ENCODE measurements at regions not wholly inside any gene's neighbourhood (a gene's known extent, or its start where the extent isn't known, plus 50 kb on each side); places are given as distances from the start of the nearest gene placed in this dataset.

GRCh38 chr4:123671636-123672404 lies 275.2 kb downstream of the SPRY1 start:
- Histone ChIP-seq H3K4me2 (ENCODE audit: low read length) (no peak overlapping the region), H3K9me3 (ENCODE audit: low read length) (no peaks in the 10 kb centered on the region), H3K27me3 (ENCODE audit: insufficient read depth, low read depth, low read length) (no peaks in the 10 kb centered on the region), H3K4me3 (ENCODE audit: low read length) (no peak overlapping the region), H3K36me3 (ENCODE audit: insufficient read depth, low read length) (no peaks in the 10 kb centered on the region), H3K27ac (ENCODE audit: low read length) (no peak overlapping the region), H3K9me2 (ENCODE audit: insufficient read depth, low read length) (no peaks in the 10 kb centered on the region), H3K79me2 (replicated peaks; ENCODE audit: insufficient read depth, low read length) (no peaks in the 10 kb centered on the region), H2AFZ (ENCODE audit: low read depth, low read length) (no peak overlapping the region), H3K9ac (ENCODE audit: low read length) (no peak overlapping the region), H4K20me1 (ENCODE audit: insufficient read depth) (no peaks in the 10 kb centered on the region), H3F3A (ENCODE audit: insufficient read depth, low read length, poor library complexity, severe bottlenecking) (no peaks in the 10 kb centered on the region)
- TF ChIP-seq EZH2 (IDR thresholded peaks at IDR 0.05; ENCODE audit: borderline replicate concordance, insufficient read depth, low read length, poor library complexity, severe bottlenecking), result no peak
- no peak for TF ChIP-seq MXI1 (conservative IDR thresholded peaks at IDR 0.05; ENCODE audit: poor library complexity, severe bottlenecking)

GRCh38 chr4:123672987-123673386 lies 276.4 kb downstream of the SPRY1 start:
- Histone ChIP-seq H3F3A (ENCODE audit: insufficient read depth, low read length, poor library complexity, severe bottlenecking) (no peaks in the 10 kb centered on the region), H3K27ac (ENCODE audit: low read length) (no peak overlapping the region), H3K36me3 (ENCODE audit: insufficient read depth, low read length) (no peaks in the 10 kb centered on the region), H3K9me2 (ENCODE audit: insufficient read depth, low read length) (no peaks in the 10 kb centered on the region), H3K4me2 (ENCODE audit: low read length) (no peak overlapping the region), H3K9me3 (ENCODE audit: low read length) (no peaks in the 10 kb centered on the region), H3K79me2 (replicated peaks; ENCODE audit: insufficient read depth, low read length) (no peaks in the 10 kb centered on the region), H3K9ac (ENCODE audit: low read length) (no peak overlapping the region), H2AFZ (ENCODE audit: low read depth, low read length) (no peak overlapping the region), H4K20me1 (ENCODE audit: insufficient read depth) (no peaks in the 10 kb centered on the region), H3K27me3 (ENCODE audit: insufficient read depth, low read depth, low read length) (no peaks in the 10 kb centered on the region), H3K4me3 (ENCODE audit: low read length) (no peak overlapping the region)
- no peak for TF ChIP-seq SMC3 (conservative IDR thresholded peaks at IDR 0.05; ENCODE audit: poor library complexity)
- TF ChIP-seq MXI1 (conservative IDR thresholded peaks at IDR 0.05; ENCODE audit: poor library complexity, severe bottlenecking), result no peak
- no peak for TF ChIP-seq EZH2 (IDR thresholded peaks at IDR 0.05; ENCODE audit: borderline replicate concordance, insufficient read depth, low read length, poor library complexity, severe bottlenecking)

- Histone ChIP-seq H2AFZ (ENCODE audit: low read depth, low read length) (no peak overlapping the region), H3K4me3 (ENCODE audit: low read length) (no peak overlapping the region), H3K4me2 (ENCODE audit: low read length) (no peak overlapping the region), H4K20me1 (ENCODE audit: insufficient read depth) (no peaks in the 10 kb centered on the region), H3K79me2 (replicated peaks; ENCODE audit: insufficient read depth, low read length) (no peaks in the 10 kb centered on the region), H3K9ac (ENCODE audit: low read length) (no peak overlapping the region), H3F3A (ENCODE audit: insufficient read depth, low read length, poor library complexity, severe bottlenecking) (no peaks in the 10 kb centered on the region), H3K27me3 (ENCODE audit: insufficient read depth, low read depth, low read length) (no peaks in the 10 kb centered on the region), H3K9me3 (ENCODE audit: low read length) (no peaks in the 10 kb centered on the region), H3K36me3 (ENCODE audit: insufficient read depth, low read length) (no peaks in the 10 kb centered on the region), H3K9me2 (ENCODE audit: insufficient read depth, low read length) (no peaks in the 10 kb centered on the region), H3K27ac (ENCODE audit: low read length) (no peak overlapping the region)
- TF ChIP-seq REST (IDR thresholded peaks at IDR 0.05; ENCODE audit: borderline replicate concordance) (no peak), SMC3 (conservative IDR thresholded peaks at IDR 0.05; ENCODE audit: poor library complexity) (no peak), MXI1 (conservative IDR thresholded peaks at IDR 0.05; ENCODE audit: poor library complexity, severe bottlenecking) (no peak), EZH2 (IDR thresholded peaks at IDR 0.05; ENCODE audit: borderline replicate concordance, insufficient read depth, low read length, poor library complexity, severe bottlenecking) (no peak), TAF1 (IDR thresholded peaks at IDR 0.05; ENCODE audit: low read depth) (no peak), EP300 (conservative IDR thresholded peaks at IDR 0.05; ENCODE audit: poor library complexity, severe bottlenecking) (no peak), CTCF (IDR thresholded peaks at IDR 0.05; ENCODE audit: poor library complexity, severe bottlenecking) (no peak), POLR2AphosphoS5 (IDR thresholded peaks at IDR 0.05) (no peak), RAD21 (conservative IDR thresholded peaks at IDR 0.05) (no peak)
Measured at GRCh38 chr4:123673971-123674370, 277.4 kb downstream of the SPRY1 start.

Measured in neural cell (in vitro differentiated cells).